WTC11 (cell line): ENCODE measurements at regions not wholly inside any gene's neighbourhood (a gene's known extent, or its start where the extent isn't known, plus 50 kb on each side); places are given as distances from the start of the nearest gene placed in this dataset.

ENCODE experiments used
- ATF2 ChIP-seq: sonication (generic); formaldehyde crosslinking; IDR thresholded peaks from 2 replicates; pipeline ENCODE4 v1.8.1; 2022; ENCODE audit warnings: low read depth, missing genetic modification reagents, borderline replicate concordance
- CTCF ChIP-seq: fragments of 200-600 bp; IDR thresholded peaks from 2 replicates; pipeline ENCODE4 v1.8.0; 2022; ENCODE audit warnings: antibody characterized with exemption
- ESRRA ChIP-seq: sonication (generic); formaldehyde crosslinking; IDR thresholded peaks from 2 replicates; pipeline ENCODE4 v1.8.1; 2022; ENCODE audit warnings: mild to moderate bottlenecking, missing genetic modification reagents, borderline replicate concordance
- HMGXB4 ChIP-seq: sonication (generic); formaldehyde crosslinking; IDR thresholded peaks from 2 replicates; pipeline ENCODE4 v1.8.1; 2023; ENCODE audit warnings: mild to moderate bottlenecking, moderate library complexity, missing genetic modification reagents
- JUN ChIP-seq: sonication (generic); formaldehyde crosslinking; IDR thresholded peaks from 2 replicates; pipeline ENCODE4 v1.8.0; 2023; ENCODE audit warnings: mild to moderate bottlenecking, missing genetic modification reagents
- NR1H2 ChIP-seq: sonication (generic); formaldehyde crosslinking; IDR thresholded peaks from 2 replicates; pipeline ENCODE4 v1.9.0; 2021; ENCODE audit warnings: mild to moderate bottlenecking, moderate library complexity, missing genetic modification reagents
- NR2C2 ChIP-seq: sonication (generic); formaldehyde crosslinking; IDR thresholded peaks from 2 replicates; pipeline ENCODE4 v1.8.0; 2022; ENCODE audit warnings: mild to moderate bottlenecking, missing genetic modification reagents
- SP1 ChIP-seq: sonication (generic); formaldehyde crosslinking; conservative IDR thresholded peaks from 2 replicates; pipeline ENCODE4 v1.8.1; 2022; ENCODE audit warnings: missing genetic modification reagents
- USF1 ChIP-seq: sonication (generic); formaldehyde crosslinking; IDR thresholded peaks from 2 replicates; pipeline ENCODE4 v1.8.0; 2022; ENCODE audit warnings: mild to moderate bottlenecking, missing genetic modification reagents

- no peak for TF ChIP-seq SP1 (CRISPR knock-in tag)
- TF ChIP-seq HMGXB4 (CRISPR knock-in tag) = no peak
- no peak for TF ChIP-seq JUN (CRISPR knock-in tag)
- no peak for TF ChIP-seq CTCF
- no peak for TF ChIP-seq NR1H2 (CRISPR knock-in tag)
- no peak for TF ChIP-seq ESRRA (CRISPR knock-in tag)
- no peak for TF ChIP-seq ATF2 (CRISPR knock-in tag)
- TF ChIP-seq NR2C2 (CRISPR knock-in tag) = no peak
- TF ChIP-seq USF1 (CRISPR knock-in tag) = no peak
Observed at GRCh38 chr10:123604506-123604905, 61.6 kb upstream of the GPR26 start.
